SK-N-SH (cell line): ENCODE measurements at regions not wholly inside any gene's neighbourhood (a gene's known extent, or its start where the extent isn't known, plus 50 kb on each side); places are given as distances from the start of the nearest gene placed in this dataset.

ENCODE experiments used
- CTCF ChIA-PET: fragments of 300-600, 350-600 bp; formaldehyde crosslinking; extraction: SDS; loops from one replicate; lab custom pipeline; 2021; lab: Yijun Ruan, JAX
- POLR2A ChIA-PET: fragments of 350-600 bp; sonication (Branson Sonifier 250); formaldehyde crosslinking; extraction: SDS; loops from one replicate; lab custom pipeline; 2020; ENCODE audit warnings: antibody characterized with exemption, inconsistent platforms; lab: Yijun Ruan, JAX
- DNase-seq: peaks from one replicate; pipeline ENCODE4 v3.0.0; 2012
- H2AFZ ChIP-seq: fragments of 200-600 bp; sonication (generic); 2 replicates; pipeline ENCODE4 v1.8.1; 2016; ENCODE audit warnings: antibody characterized with exemption, mild to moderate bottlenecking, low read depth
- H3F3A ChIP-seq: fragments of 200-600 bp; sonication (generic); replicated peaks from 2 replicates; pipeline ENCODE3; 2016; ENCODE audit warnings: antibody characterized with exemption, mild to moderate bottlenecking; ENCODE audit not compliant: insufficient read depth
- H3K27ac ChIP-seq, 2 experiments: fragments of 200-500 bp in 1 of 2; fragments of 200-600 bp in 1 of 2; sonication (Bioruptor generic) in 1 of 2; sonication (generic), shearing (Covaris generic) in 1 of 2; 2 replicates each; pipeline versions ENCODE4 v1.5.1 to v1.6.1; 2014 to 2016; ENCODE audit warnings: low read depth in 2 of 2, inconsistent platforms in 1 of 2, low read length in 1 of 2, mild to moderate bottlenecking in 1 of 2, mixed read lengths in 1 of 2
- H3K27me3 ChIP-seq: fragments of 200-600 bp; sonication (generic), shearing (Covaris generic); 2 replicates; pipeline ENCODE4 v1.6.1; 2016; ENCODE audit warnings: mixed run types; ENCODE audit not compliant: insufficient read depth
- H3K36me3 ChIP-seq, 2 experiments: fragments of 200-500 bp in 1 of 2; fragments of 200-600 bp in 1 of 2; sonication (Bioruptor generic) in 1 of 2; sonication (generic) in 1 of 2; replicated peaks in 1 of 2; 2 replicates each; pipeline versions ENCODE3 to v1.5.1; 2014 to 2016; ENCODE audit warnings: low read length in 1 of 2, mild to moderate bottlenecking in 1 of 2; ENCODE audit not compliant: insufficient read depth in 2 of 2, control insufficient read depth in 1 of 2
- H3K4me1 ChIP-seq, 2 experiments: fragments of 200-500 bp in 1 of 2; fragments of 200-600 bp in 1 of 2; sonication (Bioruptor generic) in 1 of 2; sonication (generic), shearing (Covaris generic) in 1 of 2; 2 replicates each; pipeline versions ENCODE4 v1.5.1 to v1.6.1; 2014 to 2016; ENCODE audit warnings: low read depth in 1 of 2, low read length in 1 of 2, mixed run types in 1 of 2; ENCODE audit not compliant: insufficient read depth in 2 of 2, control insufficient read depth in 1 of 2
- H3K4me2 ChIP-seq: fragments of 200-600 bp; sonication (generic), shearing (Covaris generic); 2 replicates; pipeline ENCODE4 v1.6.1; 2017; ENCODE audit warnings: mixed run types
- H3K4me3 ChIP-seq, 2 experiments: fragments of 200-500 bp in 1 of 2; fragments of 200-600 bp in 1 of 2; sonication (Bioruptor generic) in 1 of 2; sonication (generic), shearing (Covaris generic) in 1 of 2; 2 replicates each; pipeline versions ENCODE4 v1.5.1 to v1.8.1; 2014 to 2016; ENCODE audit warnings: low read depth in 2 of 2, inconsistent platforms in 1 of 2, low read length in 1 of 2, mild to moderate bottlenecking in 1 of 2, mixed read lengths in 1 of 2, moderate library complexity in 1 of 2
- H3K79me2 ChIP-seq: fragments of 200-600 bp; sonication (generic); 2 replicates; pipeline ENCODE4 v1.8.1; 2017; ENCODE audit warnings: mild to moderate bottlenecking; ENCODE audit not compliant: insufficient read depth
- H3K9ac ChIP-seq: fragments of 200-600 bp; sonication (generic); 2 replicates; pipeline ENCODE4 v1.6.1; 2017; ENCODE audit warnings: mixed run types
- H3K9me2 ChIP-seq: fragments of 200-600 bp; sonication (generic); 2 replicates; pipeline ENCODE4 v1.6.1; 2017; ENCODE audit warnings: mixed run types
- H3K9me3 ChIP-seq: fragments of 200-600 bp; sonication (generic); 2 replicates; pipeline ENCODE4 v1.6.1; 2017; ENCODE audit warnings: mixed run types, mild to moderate bottlenecking, moderate library complexity
- H4K20me1 ChIP-seq: fragments of 200-600 bp; sonication (generic); 2 replicates; pipeline ENCODE4 v1.6.1; 2017; ENCODE audit warnings: mild to moderate bottlenecking, mixed run types; ENCODE audit not compliant: insufficient read depth
- CTCF ChIP-seq: fragments of 200-600 bp; sonication (generic); IDR thresholded peaks from 2 replicates; pipeline ENCODE4 v1.6.1; 2017; ENCODE audit warnings: antibody characterized with exemption, mild to moderate bottlenecking, moderate library complexity
- EP300 ChIP-seq, 2 experiments: IDR thresholded peaks; 2 replicates each; pipeline versions ENCODE4 v1.4.0 to v1.6.1; 2012; ENCODE audit warnings: borderline replicate concordance in 1 of 2, low read depth in 1 of 2, low read length in 1 of 2
- FOSL2 ChIP-seq: IDR thresholded peaks from 2 replicates; pipeline ENCODE4 v1.4.0; 2012; ENCODE audit warnings: low read depth, mild to moderate bottlenecking, moderate library complexity, borderline replicate concordance
- FOXJ3 ChIP-seq: sonication (generic); formaldehyde crosslinking; IDR thresholded peaks from 2 replicates; pipeline ENCODE4 v1.5.1; 2020; ENCODE audit warnings: mild to moderate bottlenecking, missing genetic modification reagents
- GATA2 ChIP-seq: sonication (generic); formaldehyde crosslinking; IDR thresholded peaks from 2 replicates; pipeline ENCODE4 v1.5.0; 2020; ENCODE audit warnings: mild to moderate bottlenecking, missing genetic modification reagents
- MEF2A ChIP-seq: IDR thresholded peaks from 2 replicates; pipeline ENCODE4 v1.4.0; 2012; ENCODE audit warnings: low read depth, borderline replicate concordance
- MXI1 ChIP-seq: IDR thresholded peaks from 2 replicates; pipeline ENCODE4 v1.6.1; 2012; ENCODE audit warnings: mild to moderate bottlenecking, low read depth, low read length, improper control_type of control experiment
- NFIC ChIP-seq: IDR thresholded peaks from 2 replicates; pipeline ENCODE4 v1.4.0; 2012; ENCODE audit warnings: borderline replicate concordance
- RAD21 ChIP-seq: IDR thresholded peaks from 2 replicates; pipeline ENCODE4 v1.6.1; 2012; ENCODE audit warnings: mild to moderate bottlenecking, low read length
- REST ChIP-seq: IDR thresholded peaks from 2 replicates; pipeline ENCODE4 v1.6.1; 2012; ENCODE audit warnings: mild to moderate bottlenecking, low read depth, low read length, moderate library complexity
- SMC3 ChIP-seq: IDR thresholded peaks from 2 replicates; pipeline ENCODE4 v1.6.1; 2012; ENCODE audit warnings: low read depth, low read length, improper control_type of control experiment
- TAF1 ChIP-seq: IDR thresholded peaks from 2 replicates; pipeline ENCODE4 v1.6.1; 2012; ENCODE audit warnings: low read depth, mild to moderate bottlenecking, low read length, moderate library complexity, borderline replicate concordance
- TCF12 ChIP-seq: IDR thresholded peaks from 2 replicates; pipeline ENCODE4 v1.4.0; 2012
- TEAD4 ChIP-seq: IDR thresholded peaks from 2 replicates; pipeline ENCODE4 v1.4.0; 2012; ENCODE audit warnings: mild to moderate bottlenecking, borderline replicate concordance; ENCODE audit not compliant: insufficient read depth
- USF1 ChIP-seq: IDR thresholded peaks from 2 replicates; pipeline ENCODE4 v1.4.0; 2012; ENCODE audit warnings: low read depth, borderline replicate concordance
- YY1 ChIP-seq: IDR thresholded peaks from 2 replicates; pipeline ENCODE4 v1.4.0; 2012; ENCODE audit warnings: low read depth, mild to moderate bottlenecking
- WGBS: methylation state at CpG from one replicate; pipeline ENCODE4 v1.1.6; 2017; ENCODE audit warnings: low lambda C conversion rate; 5-methylcytosine and 5-hydroxymethylcytosine counted together

- no peak for TF ChIP-seq MEF2A
- no peak for TF ChIP-seq YY1
- TF ChIP-seq EP300 (IDR thresholded peaks at IDR 0.05; ENCODE audit: borderline replicate concordance in 1 of 2, low read depth in 1 of 2, low read length in 1 of 2), result no peak
Measured at GRCh38 chr9:126084008-126084407, 242.6 kb upstream of the MVB12B start (continued).

GRCh38 chr9:126084696-126085095 is 241.9 kb upstream of the MVB12B start:
- no peak overlapping the region for H3K9ac ChIP-seq
- 53% methylated on average over 5 of the region's 8 CpGs for WGBS
- H3K4me2 ChIP-seq, result no peak overlapping the region
- no peaks in the 10 kb centered on the region for H3K9me3 ChIP-seq
- H3K9me2 ChIP-seq, result no peaks in the 10 kb centered on the region
- no peak overlapping the region for H3K4me3 ChIP-seq
- H3K36me3 ChIP-seq, result no peaks in the 10 kb centered on the region
- POLR2A ChIA-PET, result no interaction called here
- H4K20me1 ChIP-seq, result no peaks in the 10 kb centered on the region
- TF ChIP-seq YY1 (no peak), SMC3 (no peak), GATA2 (CRISPR knock-in tag) (no peak), TAF1 (no peak), NFIC (no peak), CTCF (no peak), TCF12 (no peak), MXI1 (no peak), RAD21 (no peak), FOSL2 (no peak), REST (no peak), USF1 (no peak), FOXJ3 (no peak), TEAD4 (no peak)
- TF ChIP-seq, all 33 proteins: peak for 0
- peaks cover 0 to 7% of the 10 kb centered on the region in 2 experiments; a peak in 1 of 4 replicates for H3K4me1 ChIP-seq
- no peak overlapping the region for H2AFZ ChIP-seq
- DNase-seq, result no peak
- no peaks in the 10 kb centered on the region for H3K79me2 ChIP-seq
- H3F3A ChIP-seq, result no peaks in the 10 kb centered on the region
- no peak overlapping the region for H3K27ac ChIP-seq
- CTCF ChIA-PET, result no interaction called here
- no peaks in the 10 kb centered on the region for H3K27me3 ChIP-seq
